NB4 (cell line): ENCODE measurements at regions not wholly inside any gene's neighbourhood (a gene's known extent, or its start where the extent isn't known, plus 50 kb on each side); places are given as distances from the start of the nearest gene placed in this dataset.

Experiments
- MYC ChIP-seq: IDR thresholded peaks from 2 replicates; pipeline ENCODE4 v1.6.1; 2011; ENCODE audit warnings: low read depth, low read length
- POLR2A ChIP-seq: IDR thresholded peaks from 2 replicates; pipeline ENCODE4 v1.6.1; 2011; ENCODE audit warnings: mild to moderate bottlenecking; ENCODE audit not compliant: insufficient read length; ENCODE audit errors: extremely low read depth
- TF ChIP-seq, protein P1 (sequence below): IDR thresholded peaks from one replicate; pipeline ENCODE4 v1.5.1; 2012; ENCODE audit warnings: low read depth, low read length

DNA sequence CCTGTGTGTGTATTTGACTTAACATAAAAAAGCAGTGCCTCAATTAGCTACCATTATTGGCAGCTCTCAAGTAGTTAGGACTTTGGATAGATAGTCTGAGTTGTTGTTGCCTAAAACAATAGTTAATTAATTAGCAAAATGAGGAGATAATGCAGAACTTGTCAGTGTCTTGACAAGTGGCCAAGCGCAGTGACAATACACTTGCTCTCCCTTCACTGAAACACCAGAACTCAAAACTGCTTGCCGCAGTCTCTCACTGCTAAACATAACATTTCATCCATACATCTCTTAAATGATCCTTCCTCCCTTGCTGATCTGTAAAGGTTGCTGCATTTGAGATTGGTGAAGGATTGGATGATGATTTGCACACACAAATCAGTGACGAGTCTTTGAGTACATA is 61.7 kb downstream of the ARHGAP35 start:
- TF ChIP-seq POLR2A (no peak), MYC (no peak)
- TF ChIP-seq, protein P1, sequence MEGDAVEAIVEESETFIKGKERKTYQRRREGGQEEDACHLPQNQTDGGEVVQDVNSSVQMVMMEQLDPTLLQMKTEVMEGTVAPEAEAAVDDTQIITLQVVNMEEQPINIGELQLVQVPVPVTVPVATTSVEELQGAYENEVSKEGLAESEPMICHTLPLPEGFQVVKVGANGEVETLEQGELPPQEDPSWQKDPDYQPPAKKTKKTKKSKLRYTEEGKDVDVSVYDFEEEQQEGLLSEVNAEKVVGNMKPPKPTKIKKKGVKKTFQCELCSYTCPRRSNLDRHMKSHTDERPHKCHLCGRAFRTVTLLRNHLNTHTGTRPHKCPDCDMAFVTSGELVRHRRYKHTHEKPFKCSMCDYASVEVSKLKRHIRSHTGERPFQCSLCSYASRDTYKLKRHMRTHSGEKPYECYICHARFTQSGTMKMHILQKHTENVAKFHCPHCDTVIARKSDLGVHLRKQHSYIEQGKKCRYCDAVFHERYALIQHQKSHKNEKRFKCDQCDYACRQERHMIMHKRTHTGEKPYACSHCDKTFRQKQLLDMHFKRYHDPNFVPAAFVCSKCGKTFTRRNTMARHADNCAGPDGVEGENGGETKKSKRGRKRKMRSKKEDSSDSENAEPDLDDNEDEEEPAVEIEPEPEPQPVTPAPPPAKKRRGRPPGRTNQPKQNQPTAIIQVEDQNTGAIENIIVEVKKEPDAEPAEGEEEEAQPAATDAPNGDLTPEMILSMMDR = no peak
